ENCODE measurements at regions not wholly inside any gene's neighbourhood (a gene's known extent, or its start where the extent isn't known, plus 50 kb on each side); places are given as distances from the start of the nearest gene placed in this dataset.

DNA sequence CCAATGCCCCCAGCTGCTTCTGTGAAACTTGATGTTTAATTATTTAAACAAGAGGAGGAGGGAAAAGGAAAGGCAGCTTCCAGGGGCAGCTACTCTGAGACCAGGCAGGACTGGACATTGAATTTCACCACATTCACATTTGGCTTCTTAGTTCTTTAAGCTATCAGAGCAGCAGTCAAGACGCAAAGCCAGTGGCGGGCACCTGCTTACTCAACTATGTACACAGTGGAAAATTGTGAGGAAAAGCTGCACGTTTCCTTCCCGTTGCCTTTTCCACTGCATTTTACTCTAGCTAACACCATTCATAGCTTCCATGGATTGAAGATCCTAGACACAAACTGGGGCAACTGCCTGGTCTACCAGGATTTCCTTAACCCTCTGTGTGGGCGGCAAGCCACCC, 200.3 kb downstream of the ERCC6L2 start:
- TF ChIP-seq, protein P1, sequence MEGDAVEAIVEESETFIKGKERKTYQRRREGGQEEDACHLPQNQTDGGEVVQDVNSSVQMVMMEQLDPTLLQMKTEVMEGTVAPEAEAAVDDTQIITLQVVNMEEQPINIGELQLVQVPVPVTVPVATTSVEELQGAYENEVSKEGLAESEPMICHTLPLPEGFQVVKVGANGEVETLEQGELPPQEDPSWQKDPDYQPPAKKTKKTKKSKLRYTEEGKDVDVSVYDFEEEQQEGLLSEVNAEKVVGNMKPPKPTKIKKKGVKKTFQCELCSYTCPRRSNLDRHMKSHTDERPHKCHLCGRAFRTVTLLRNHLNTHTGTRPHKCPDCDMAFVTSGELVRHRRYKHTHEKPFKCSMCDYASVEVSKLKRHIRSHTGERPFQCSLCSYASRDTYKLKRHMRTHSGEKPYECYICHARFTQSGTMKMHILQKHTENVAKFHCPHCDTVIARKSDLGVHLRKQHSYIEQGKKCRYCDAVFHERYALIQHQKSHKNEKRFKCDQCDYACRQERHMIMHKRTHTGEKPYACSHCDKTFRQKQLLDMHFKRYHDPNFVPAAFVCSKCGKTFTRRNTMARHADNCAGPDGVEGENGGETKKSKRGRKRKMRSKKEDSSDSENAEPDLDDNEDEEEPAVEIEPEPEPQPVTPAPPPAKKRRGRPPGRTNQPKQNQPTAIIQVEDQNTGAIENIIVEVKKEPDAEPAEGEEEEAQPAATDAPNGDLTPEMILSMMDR (conservative IDR thresholded peaks at IDR 0.05 in 1 of 2, IDR thresholded peaks at IDR 0.05 in 1 of 2; ENCODE audit: low read depth in 1 of 2, low read length in 2 of 2) = no peak
- no peak for TF ChIP-seq EZH2 (IDR thresholded peaks at IDR 0.05; ENCODE audit: low read length, missing control alignments)
